Endothelial cell of umbilical vein (primary cell): ENCODE measurements at regions not wholly inside any gene's neighbourhood (a gene's known extent, or its start where the extent isn't known, plus 50 kb on each side); places are given as distances from the start of the nearest gene placed in this dataset.

Experiments
- BruUV-seq: library from RNA; stranded (reverse); fragments of 400-500 nt; replicated peaks from 2 replicates; lab custom pipeline; 2021; lab: Mats Ljungman, UMichigan
- CTCF ChIA-PET: fragments of 300-600, 350-600 bp; sonication (Branson Sonifier 250); formaldehyde crosslinking; loops from one replicate; lab custom pipeline; 2021; ENCODE audit warnings: antibody characterized with exemption, inconsistent platforms; lab: Charles Lee
- POLR2A ChIA-PET: fragments of 300-600, 350-600 bp; sonication (Branson Sonifier 250); formaldehyde crosslinking; loops from one replicate; lab custom pipeline; 2021; ENCODE audit warnings: antibody characterized with exemption, inconsistent platforms; lab: Charles Lee
- DNase-seq: peaks from one replicate; pipeline ENCODE4 v3.0.0-alpha.2; 2011; ENCODE audit warnings: low read depth, low spot score
- FAIRE-seq: peaks from 2 replicates; lab custom pipeline; 2011; peaks lifted over from hg19 to GRCh38; lab: Jason Lieb, UNC
- H2AFZ ChIP-seq: 2 replicates; pipeline ENCODE4 v1.6.0; 2012; ENCODE audit warnings: low read depth, low read length, control low read depth, inconsistent platforms
- H3K27ac ChIP-seq: 2 replicates; pipeline ENCODE4 v1.5.1; 2011; ENCODE audit warnings: low read depth, mild to moderate bottlenecking, control low read depth, low read length, moderate library complexity; ENCODE audit not compliant: insufficient read depth
- H3K27me3 ChIP-seq, 2 experiments: 2 replicates each; pipeline versions ENCODE4 v1.6.0 to v1.6.1; 2011; ENCODE audit warnings: low read length in 2 of 2, mixed read lengths in 1 of 2; ENCODE audit not compliant: control insufficient read depth in 2 of 2, insufficient read depth in 2 of 2
- H3K36me3 ChIP-seq, 2 experiments: 2 replicates in 1 of 2; 3 replicates in 1 of 2; pipeline ENCODE4 v1.5.1; 2011; ENCODE audit warnings: low read length in 2 of 2, mild to moderate bottlenecking in 1 of 2, moderate library complexity in 1 of 2; ENCODE audit not compliant: control insufficient read depth in 2 of 2, insufficient read depth in 2 of 2; ENCODE audit errors: extremely low read depth in 1 of 2
- H3K4me1 ChIP-seq: 3 replicates; pipeline ENCODE4 v1.5.1; 2011; ENCODE audit warnings: mild to moderate bottlenecking, low read length; ENCODE audit not compliant: control insufficient read depth, insufficient read depth; ENCODE audit errors: extremely low read depth
- H3K4me2 ChIP-seq: 2 replicates; pipeline ENCODE4 v1.6.1; 2011; ENCODE audit warnings: low read length, control low read depth, mixed read lengths; ENCODE audit not compliant: insufficient read depth
- H3K4me3 ChIP-seq, 3 experiments: fragments of 200-600 bp in 1 of 3; sonication (generic), shearing (Covaris generic) in 1 of 3; replicated peaks in 1 of 3; 2 replicates each; pipeline ENCODE4 v1.5.1; 2011 to 2016; ENCODE audit warnings: control low read depth in 3 of 3, low read length in 3 of 3, mild to moderate bottlenecking in 2 of 3, inconsistent platforms in 1 of 3, low read depth in 1 of 3, moderate library complexity in 1 of 3; ENCODE audit not compliant: insufficient read depth in 1 of 3
- H3K79me2 ChIP-seq: 2 replicates; pipeline ENCODE4 v1.6.0; 2012; ENCODE audit warnings: low read length, inconsistent platforms; ENCODE audit not compliant: control insufficient read depth, insufficient read depth
- H3K9ac ChIP-seq: replicated peaks from 2 replicates; pipeline ENCODE3; 2011; ENCODE audit warnings: low read length, control low read depth; ENCODE audit not compliant: insufficient read depth; ENCODE audit errors: extremely low read depth
- H3K9me1 ChIP-seq: replicated peaks from 3 replicates; pipeline ENCODE4 v1.6.0; 2011; ENCODE audit warnings: mild to moderate bottlenecking, low read length; ENCODE audit not compliant: control insufficient read depth, insufficient read depth; ENCODE audit errors: extremely low read depth
- H3K9me3 ChIP-seq: replicated peaks from 2 replicates; pipeline ENCODE4 v1.5.1; 2012; ENCODE audit warnings: low read length, inconsistent platforms; ENCODE audit not compliant: control insufficient read depth, insufficient read depth
- H4K20me1 ChIP-seq: replicated peaks from 2 replicates; pipeline ENCODE3; 2011; ENCODE audit warnings: mild to moderate bottlenecking, low read length; ENCODE audit not compliant: control insufficient read depth, insufficient read depth; ENCODE audit errors: extremely low read depth
- EZH2 ChIP-seq: IDR thresholded peaks from 2 replicates; pipeline ENCODE4 v1.6.1; 2012; ENCODE audit warnings: borderline replicate concordance, low read depth, mild to moderate bottlenecking, moderate library complexity, low read length, inconsistent platforms; ENCODE audit not compliant: severe bottlenecking
- FOS ChIP-seq: IDR thresholded peaks from 2 replicates; pipeline ENCODE4 v1.6.1; 2011; ENCODE audit warnings: mild to moderate bottlenecking, low read length, moderate library complexity, borderline replicate concordance; ENCODE audit not compliant: insufficient read depth
- GATA2 ChIP-seq: IDR thresholded peaks from 2 replicates; pipeline ENCODE4 v1.7.0; 2011; ENCODE audit warnings: low read depth, mild to moderate bottlenecking, moderate library complexity, mixed read lengths, low read length; ENCODE audit not compliant: insufficient read length, insufficient read depth
- JUN ChIP-seq: IDR thresholded peaks from 2 replicates; pipeline ENCODE4 v1.6.1; 2011; ENCODE audit warnings: borderline replicate concordance, low read depth; ENCODE audit not compliant: insufficient read length, insufficient read depth
- MYC ChIP-seq: IDR thresholded peaks from one replicate; pipeline ENCODE4 v1.6.1; 2011; ENCODE audit warnings: mild to moderate bottlenecking, low read depth, low read length
- POLR2A ChIP-seq: IDR thresholded peaks from 2 replicates; pipeline ENCODE4 v1.6.1; 2012; ENCODE audit warnings: low read depth, mild to moderate bottlenecking, control low read depth, low read length
- POLR2AphosphoS5 ChIP-seq: IDR thresholded peaks from 2 replicates; pipeline ENCODE4 v1.6.1; 2012; ENCODE audit warnings: low read depth, mild to moderate bottlenecking, control low read depth, low read length, moderate library complexity; ENCODE audit not compliant: insufficient read depth
- dilution Hi-C: fragments of 300-500 bp; cut with MboI; formaldehyde crosslinking; loops from one replicate; pipeline ENCODE4 v1.15.0; 2019; ENCODE audit warnings: low sequenced_read_pairs; ENCODE audit not compliant: extremely low pct_ligation_motif_present
- intact Hi-C: fragments of 100-400 bp; cut with micrococcal nuclease; formaldehyde crosslinking; loops from one replicate; pipeline ENCODE4 v1.10.0; 2022
- TF ChIP-seq, protein P1 (sequence below), 2 donors: IDR thresholded peaks; 1 replicate in 1 of 2; 2 replicates in 1 of 2; pipeline ENCODE4 v1.5.1; 2011; ENCODE audit warnings: low read length in 2 of 2, mild to moderate bottlenecking in 2 of 2, moderate library complexity in 2 of 2, control low read depth in 1 of 2, inconsistent platforms in 1 of 2, low read depth in 1 of 2; ENCODE audit not compliant: insufficient read depth in 1 of 2; ENCODE audit errors: extremely low read depth in 1 of 2
- TF ChIP-seq, protein P2 (sequence below): IDR thresholded peaks from 2 replicates; pipeline ENCODE4 v1.6.1; 2011; ENCODE audit not compliant: insufficient read depth, insufficient read length

DNA sequence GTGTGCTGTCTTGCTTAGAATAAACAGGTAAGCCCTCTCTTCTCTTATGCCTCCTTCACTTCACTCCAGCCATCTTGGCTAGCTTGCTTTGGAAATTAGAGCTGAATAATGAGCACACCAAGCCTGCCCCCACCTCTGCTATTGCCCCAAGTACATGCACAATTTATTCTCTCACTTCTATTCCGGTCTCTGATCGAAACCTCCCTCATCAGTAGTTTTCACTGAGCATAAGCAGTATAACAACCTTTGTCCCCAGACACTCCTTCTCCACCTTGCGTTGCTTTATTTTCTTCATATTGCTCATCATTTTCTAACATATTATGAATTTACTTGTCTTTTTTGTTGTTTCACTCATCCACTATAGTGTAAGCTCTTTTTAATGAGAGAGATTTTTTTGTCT is 253.4 kb downstream of the GXYLT1 start:
- Histone ChIP-seq H3K27me3 (no peaks in the 10 kb centered on the region), H3K9ac (no peak overlapping the region), H3K4me3 (no peak overlapping the region), H4K20me1 (no peaks in the 10 kb centered on the region), H3K27ac (no peak overlapping the region), H3K79me2 (no peaks in the 10 kb centered on the region), H3K4me2 (no peak overlapping the region), H3K36me3 (no peaks in the 10 kb centered on the region), H2AFZ (no peak overlapping the region), H3K4me1 (no peaks in the 10 kb centered on the region), H3K9me1 (no peaks in the 10 kb centered on the region), H3K9me3 (no peaks in the 10 kb centered on the region)
- dilution Hi-C loops (no loop called here), intact Hi-C loops (no loop called here)
- no peak for TF ChIP-seq EZH2
- no peak for TF ChIP-seq JUN
- TF ChIP-seq, protein P1, sequence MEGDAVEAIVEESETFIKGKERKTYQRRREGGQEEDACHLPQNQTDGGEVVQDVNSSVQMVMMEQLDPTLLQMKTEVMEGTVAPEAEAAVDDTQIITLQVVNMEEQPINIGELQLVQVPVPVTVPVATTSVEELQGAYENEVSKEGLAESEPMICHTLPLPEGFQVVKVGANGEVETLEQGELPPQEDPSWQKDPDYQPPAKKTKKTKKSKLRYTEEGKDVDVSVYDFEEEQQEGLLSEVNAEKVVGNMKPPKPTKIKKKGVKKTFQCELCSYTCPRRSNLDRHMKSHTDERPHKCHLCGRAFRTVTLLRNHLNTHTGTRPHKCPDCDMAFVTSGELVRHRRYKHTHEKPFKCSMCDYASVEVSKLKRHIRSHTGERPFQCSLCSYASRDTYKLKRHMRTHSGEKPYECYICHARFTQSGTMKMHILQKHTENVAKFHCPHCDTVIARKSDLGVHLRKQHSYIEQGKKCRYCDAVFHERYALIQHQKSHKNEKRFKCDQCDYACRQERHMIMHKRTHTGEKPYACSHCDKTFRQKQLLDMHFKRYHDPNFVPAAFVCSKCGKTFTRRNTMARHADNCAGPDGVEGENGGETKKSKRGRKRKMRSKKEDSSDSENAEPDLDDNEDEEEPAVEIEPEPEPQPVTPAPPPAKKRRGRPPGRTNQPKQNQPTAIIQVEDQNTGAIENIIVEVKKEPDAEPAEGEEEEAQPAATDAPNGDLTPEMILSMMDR (IDR thresholded peaks at IDR 0.05; ENCODE audit: extremely low read depth in 1 of 2, insufficient read depth in 1 of 2, low read depth in 1 of 2, low read length in 2 of 2): no peak
- TF ChIP-seq POLR2AphosphoS5: no peak
- TF ChIP-seq FOS: no peak
- TF ChIP-seq GATA2: no peak
- TF ChIP-seq, protein P2, sequence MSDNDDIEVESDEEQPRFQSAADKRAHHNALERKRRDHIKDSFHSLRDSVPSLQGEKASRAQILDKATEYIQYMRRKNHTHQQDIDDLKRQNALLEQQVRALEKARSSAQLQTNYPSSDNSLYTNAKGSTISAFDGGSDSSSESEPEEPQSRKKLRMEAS: no peak
- TF ChIP-seq MYC: no peak
- no peak for TF ChIP-seq POLR2A
- no peak for FAIRE-seq
- POLR2A ChIA-PET: no interaction called here
- CTCF ChIA-PET: no interaction called here
- no TSS peak for BruUV-seq
- DNase-seq: no peak
